Activated CD8-positive, alpha-beta T cell treated with anti-CD3 and anti-CD28 coated beads for 36 hours (primary cell): ENCODE measurements at regions not wholly inside any gene's neighbourhood (a gene's known extent, or its start where the extent isn't known, plus 50 kb on each side); places are given as distances from the start of the nearest gene placed in this dataset.

Experiments
- ATAC-seq: fragments of 200-7000 bp; cut with Tn5 transposase; one replicate; pipeline ENCODE4 v1.10.0; 2021; ENCODE audit warnings: mild to moderate bottlenecking, moderate library complexity
- CTCF ChIA-PET: fragments of 350-600 bp; sonication (Branson Sonifier 250); formaldehyde crosslinking; loops from one replicate; lab custom pipeline; 2021; ENCODE audit warnings: antibody characterized with exemption; lab: Charles Lee
- POLR2A ChIA-PET: fragments of 350-600 bp; sonication (Branson Sonifier 250); formaldehyde crosslinking; loops from one replicate; lab custom pipeline; 2021; ENCODE audit warnings: antibody characterized with exemption; lab: Charles Lee
- DNase-seq: peaks from one replicate; pipeline ENCODE4 v3.0.0-alpha.2; 2020
- H3K27ac Mint-ChIP-seq: one replicate; pipeline ENCODE4 v1.8.0; 2021; ENCODE audit warnings: mild to moderate bottlenecking, mixed read lengths
- H3K27me3 Mint-ChIP-seq: one replicate; pipeline ENCODE4 v1.8.0; 2021; ENCODE audit warnings: mixed read lengths
- H3K36me3 Mint-ChIP-seq: one replicate; pipeline ENCODE4 v1.8.0; 2021; ENCODE audit warnings: low read depth, mixed read lengths
- H3K4me1 Mint-ChIP-seq: one replicate; pipeline ENCODE4 v1.8.0; 2021; ENCODE audit warnings: low read depth, mixed read lengths
- H3K4me3 Mint-ChIP-seq: one replicate; pipeline ENCODE4 v1.8.0; 2021; ENCODE audit warnings: mild to moderate bottlenecking, moderate library complexity, mixed read lengths
- H3K9me3 Mint-ChIP-seq: one replicate; pipeline ENCODE4 v1.8.0; 2021; ENCODE audit warnings: mixed read lengths
- CTCF ChIP-seq: fragments of 200-600 bp; IDR thresholded peaks from one replicate; pipeline ENCODE4 v1.8.0; 2022; ENCODE audit warnings: antibody characterized with exemption, mild to moderate bottlenecking
- intact Hi-C: fragments of 100-400 bp; cut with micrococcal nuclease; formaldehyde crosslinking; loops from one replicate; pipeline ENCODE4 v1.10.0; 2022

GRCh38 chr1:60913039-60913438 lies 169.3 kb upstream of the NFIA start:
- POLR2A ChIA-PET = no interaction called here
- CTCF ChIA-PET = no interaction called here
- no peaks in the 10 kb centered on the region for H3K4me1 Mint-ChIP-seq

GRCh38 chr1:60911966-60912697 lies 170.2 kb upstream of the NFIA start:
- no peaks in the 10 kb centered on the region for H3K4me1 Mint-ChIP-seq
- no peaks in the 10 kb centered on the region for H3K9me3 Mint-ChIP-seq
- no peaks in the 10 kb centered on the region for H3K36me3 Mint-ChIP-seq
- no peak overlapping the region for H3K27ac Mint-ChIP-seq
- intact Hi-C loops = no loop called here
- H3K4me3 Mint-ChIP-seq = no peak overlapping the region
- ChIA-PET CTCF (no interaction called here), POLR2A (no interaction called here)
- ATAC-seq (no peak), DNase-seq (no peak)
- peaks cover 7% of the 10 kb centered on the region for H3K27me3 Mint-ChIP-seq
- TF ChIP-seq CTCF = no peak

More at GRCh38 chr1:60913039-60913438, 169.3 kb upstream of the NFIA start:
- H3K36me3 Mint-ChIP-seq = no peaks in the 10 kb centered on the region
- DNase-seq (no peak), ATAC-seq (no peak)
- intact Hi-C loops = no loop called here
- TF ChIP-seq CTCF = no peak
- no peak overlapping the region for H3K4me3 Mint-ChIP-seq
- H3K9me3 Mint-ChIP-seq = no peaks in the 10 kb centered on the region
- H3K27me3 Mint-ChIP-seq = peaks cover 7% of the 10 kb centered on the region
- H3K27ac Mint-ChIP-seq = no peak overlapping the region

GRCh38 chr1:60908159-60908558 lies 174.2 kb upstream of the NFIA start:
- TF ChIP-seq CTCF = no peak
- H3K4me3 Mint-ChIP-seq = no peak overlapping the region
- H3K27me3 Mint-ChIP-seq = peaks cover 2% of the 10 kb centered on the region

GRCh38 chr1:60906526-60906925 lies 175.8 kb upstream of the NFIA start:
- DNase-seq (no peak), ATAC-seq (no peak)
- ChIA-PET CTCF (no interaction called here), POLR2A (no interaction called here)
- Mint-ChIP-seq H3K4me3 (no peak overlapping the region), H3K9me3 (no peaks in the 10 kb centered on the region), H3K27ac (no peak overlapping the region), H3K36me3 (no peaks in the 10 kb centered on the region), H3K27me3 (no peaks in the 10 kb centered on the region), H3K4me1 (no peaks in the 10 kb centered on the region)
- intact Hi-C loops = no loop called here
- no peak for TF ChIP-seq CTCF

More at GRCh38 chr1:60908159-60908558, 174.2 kb upstream of the NFIA start:
- Mint-ChIP-seq H3K4me1 (no peaks in the 10 kb centered on the region), H3K27ac (no peak overlapping the region), H3K9me3 (no peaks in the 10 kb centered on the region), H3K36me3 (no peaks in the 10 kb centered on the region)
- ChIA-PET CTCF (no interaction called here), POLR2A (no interaction called here)
- DNase-seq (no peak), ATAC-seq (no peak)
- intact Hi-C loops = no loop called here

- ChIA-PET POLR2A (no interaction called here), CTCF (interaction anchor here (1.5 kb wide), 1 partner anchor 16 kb away, joined by 3 read pairs; no protein-coding TSS in a partner anchor)
- DNase-seq = no peak
- Mint-ChIP-seq H3K9me3 (no peaks in the 10 kb centered on the region), H3K36me3 (no peaks in the 10 kb centered on the region), H3K27me3 (no peaks in the 10 kb centered on the region), H3K27ac (no peak overlapping the region), H3K4me1 (no peaks in the 10 kb centered on the region), H3K4me3 (no peak overlapping the region)
- ATAC-seq = no peak
- TF ChIP-seq CTCF = no peak
- intact Hi-C loops = no loop called here
Observed at GRCh38 chr1:60906039-60906438, 176.3 kb upstream of the NFIA start.
